ENCODE measurements at regions not wholly inside any gene's neighbourhood (a gene's known extent, or its start where the extent isn't known, plus 50 kb on each side); places are given as distances from the start of the nearest gene placed in this dataset.
A peak's percentile ranks its signal among the peaks of the same experiment; 100 is the strongest.
"Not testable (repeated sequence)": the region's sequence is repeated elsewhere in the genome, so short reads cannot be mapped to it uniquely, and the experiment has no call there.

GRCh38 chr16:22678311-22678710, 135.7 kb upstream of the HS3ST2 start:
- DNase-seq (ENCODE audit: low spot score), result no peak

GRCh38 chr16:22681554-22682291, 132.2 kb upstream of the HS3ST2 start:
- DNase-seq (ENCODE audit: low spot score), result no peak

- DNase-seq (ENCODE audit: low spot score), result no peak
These were observed 130.7 kb upstream of the HS3ST2 start for GRCh38 chr16:22683258-22683657.

- DNase-seq (ENCODE audit: low spot score), result no peak
These were observed 130.0 kb upstream of the HS3ST2 start for GRCh38 chr16:22683730-22684573.

- DNase-seq (ENCODE audit: low spot score), result peak; percentile 53
These were observed 129.1 kb upstream of the HS3ST2 start for GRCh38 chr16:22684574-22685458.

GRCh38 chr16:22685459-22685830, 128.5 kb upstream of the HS3ST2 start:
- DNase-seq (ENCODE audit: low spot score), result no peak

- DNase-seq (ENCODE audit: low spot score), result no peak
These were observed 126.9 kb upstream of the HS3ST2 start for GRCh38 chr16:22687031-22687530.

GRCh38 chr16:22688463-22688862, 125.5 kb upstream of the HS3ST2 start:
- DNase-seq (ENCODE audit: low spot score), result no peak

GRCh38 chr16:22688930-22689329, 125.0 kb upstream of the HS3ST2 start:
- DNase-seq (ENCODE audit: low spot score), result no peak

GRCh38 chr16:22691335-22691734, 122.6 kb upstream of the HS3ST2 start:
- no peak for DNase-seq (ENCODE audit: low spot score)

- peak; percentile 52 for DNase-seq (ENCODE audit: low spot score)
These were observed 121.9 kb upstream of the HS3ST2 start for GRCh38 chr16:22692034-22692433.

- DNase-seq (ENCODE audit: low spot score), result peak; percentile 66
These were observed 120.9 kb upstream of the HS3ST2 start for GRCh38 chr16:22692916-22693637.

- DNase-seq (ENCODE audit: low spot score), result no peak
These were observed 120.2 kb upstream of the HS3ST2 start for GRCh38 chr16:22693638-22694340.

- peak; percentile 98 for DNase-seq (ENCODE audit: low spot score)
These were observed 119.0 kb upstream of the HS3ST2 start for GRCh38 chr16:22694887-22695382.

- DNase-seq (ENCODE audit: low spot score), result not testable (repeated sequence)
These were observed 118.2 kb upstream of the HS3ST2 start for GRCh38 chr16:22695773-22696172.

GRCh38 chr16:22699356-22699755, 114.6 kb upstream of the HS3ST2 start:
- DNase-seq (ENCODE audit: low spot score), result no peak

GRCh38 chr16:22705799-22706198, 108.2 kb upstream of the HS3ST2 start:
- DNase-seq (ENCODE audit: low spot score), result no peak

- no peak for DNase-seq (ENCODE audit: low spot score)
These were observed 103.6 kb upstream of the HS3ST2 start for GRCh38 chr16:22710326-22710725.

- DNase-seq (ENCODE audit: low spot score), result no peak
These were observed 102.1 kb upstream of the HS3ST2 start for GRCh38 chr16:22711847-22712246.

- DNase-seq (ENCODE audit: low spot score), result no peak
These were observed 101.5 kb upstream of the HS3ST2 start for GRCh38 chr16:22712471-22712870.

GRCh38 chr16:22718598-22718997, 95.4 kb upstream of the HS3ST2 start:
- DNase-seq (ENCODE audit: low spot score), result not testable (repeated sequence)
